Loucy (cell line): ENCODE measurements at regions not wholly inside any gene's neighbourhood (a gene's known extent, or its start where the extent isn't known, plus 50 kb on each side); places are given as distances from the start of the nearest gene placed in this dataset.

Source experiments
- EZH2phosphoT487 ChIP-seq: fragments of 200-600 bp; IDR thresholded peaks from 2 replicates; pipeline ENCODE4 v1.6.1; 2018; ENCODE audit warnings: antibody characterized with exemption, mild to moderate bottlenecking, moderate library complexity, borderline replicate concordance
- TF ChIP-seq, protein P1 (sequence below): fragments of 200-600 bp; sonication (generic); conservative IDR thresholded peaks from 2 replicates; pipeline ENCODE4 v1.5.1; 2014; ENCODE audit warnings: mild to moderate bottlenecking, antibody characterized with exemption, low read length

DNA sequence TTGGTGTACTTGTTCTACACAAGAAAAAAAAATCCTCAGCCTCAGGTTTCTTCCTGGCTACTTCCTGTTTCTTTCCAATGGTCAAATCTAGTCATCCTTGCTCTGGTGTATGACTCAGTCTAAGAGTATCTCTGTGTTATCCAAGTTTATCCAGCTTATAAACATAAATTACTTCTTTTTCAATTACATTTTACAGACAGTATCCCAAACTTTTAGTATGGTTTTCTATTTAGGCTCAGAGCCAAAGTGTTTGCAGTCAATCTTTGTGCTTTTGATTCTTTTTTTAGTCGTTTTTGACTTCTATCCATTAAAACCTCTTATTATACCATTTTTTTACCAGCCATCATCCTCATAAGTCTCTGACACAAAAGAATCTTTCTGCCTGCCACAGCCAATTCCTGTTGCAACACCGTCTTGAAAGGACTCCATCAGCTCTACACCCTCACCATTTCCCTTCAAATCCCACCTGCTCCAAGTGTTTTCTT lies 294.6 kb downstream of the PTEN start:
- TF ChIP-seq, protein P1, sequence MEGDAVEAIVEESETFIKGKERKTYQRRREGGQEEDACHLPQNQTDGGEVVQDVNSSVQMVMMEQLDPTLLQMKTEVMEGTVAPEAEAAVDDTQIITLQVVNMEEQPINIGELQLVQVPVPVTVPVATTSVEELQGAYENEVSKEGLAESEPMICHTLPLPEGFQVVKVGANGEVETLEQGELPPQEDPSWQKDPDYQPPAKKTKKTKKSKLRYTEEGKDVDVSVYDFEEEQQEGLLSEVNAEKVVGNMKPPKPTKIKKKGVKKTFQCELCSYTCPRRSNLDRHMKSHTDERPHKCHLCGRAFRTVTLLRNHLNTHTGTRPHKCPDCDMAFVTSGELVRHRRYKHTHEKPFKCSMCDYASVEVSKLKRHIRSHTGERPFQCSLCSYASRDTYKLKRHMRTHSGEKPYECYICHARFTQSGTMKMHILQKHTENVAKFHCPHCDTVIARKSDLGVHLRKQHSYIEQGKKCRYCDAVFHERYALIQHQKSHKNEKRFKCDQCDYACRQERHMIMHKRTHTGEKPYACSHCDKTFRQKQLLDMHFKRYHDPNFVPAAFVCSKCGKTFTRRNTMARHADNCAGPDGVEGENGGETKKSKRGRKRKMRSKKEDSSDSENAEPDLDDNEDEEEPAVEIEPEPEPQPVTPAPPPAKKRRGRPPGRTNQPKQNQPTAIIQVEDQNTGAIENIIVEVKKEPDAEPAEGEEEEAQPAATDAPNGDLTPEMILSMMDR: no peak
- TF ChIP-seq EZH2phosphoT487: no peak
